COLO668 (cell line): ENCODE measurements at regions not wholly inside any gene's neighbourhood (a gene's known extent, or its start where the extent isn't known, plus 50 kb on each side); places are given as distances from the start of the nearest gene placed in this dataset.
"Not testable (repeated sequence)": the region's sequence is repeated elsewhere in the genome, so short reads cannot be mapped to it uniquely, and the experiment has no call there.

Experiments
- DNase-seq: peaks from one replicate; lab custom pipeline; 2025; ENCODE audit not compliant: unreplicated experiment; lab: John Stamatoyannopoulos, UW

GRCh38 chr17:20935740-20936139, 107.1 kb downstream of the USP22 start:
- DNase-seq: no peak

- no peak for DNase-seq
Observed at GRCh38 chr17:20938244-20938643, 104.6 kb downstream of the USP22 start.

- no peak for DNase-seq
Observed at GRCh38 chr17:20938988-20939615, 103.7 kb downstream of the USP22 start.

GRCh38 chr17:20941872-20942271, 100.9 kb downstream of the USP22 start:
- DNase-seq: no peak

- peak; percentile 71 for DNase-seq
Observed at GRCh38 chr17:20944014-20944865, 98.6 kb downstream of the USP22 start.

GRCh38 chr17:20947708-20948107, 95.1 kb downstream of the USP22 start:
- not testable (repeated sequence) for DNase-seq

GRCh38 chr17:20948984-20949777, 93.6 kb downstream of the USP22 start:
- DNase-seq: no peak
